OCI-LY1 (cell line): ENCODE measurements at regions not wholly inside any gene's neighbourhood (a gene's known extent, or its start where the extent isn't known, plus 50 kb on each side); places are given as distances from the start of the nearest gene placed in this dataset.

ENCODE experiments used
- CTCF ChIP-seq: fragments of 200-600 bp; sonication (generic), shearing (Covaris generic); IDR thresholded peaks from 2 replicates; pipeline ENCODE4 v1.5.1; 2017; ENCODE audit warnings: mild to moderate bottlenecking, antibody characterized with exemption, low read length, moderate library complexity, mixed read lengths
- EZH2 ChIP-seq: fragments of 200-600 bp; sonication (generic), shearing (Covaris generic); IDR thresholded peaks from 2 replicates; pipeline ENCODE4 v1.8.0; 2017; ENCODE audit warnings: borderline replicate concordance, mixed run types, mild to moderate bottlenecking, antibody characterized with exemption, low read length, moderate library complexity, mixed read lengths

- no peak for TF ChIP-seq EZH2
- no peak for TF ChIP-seq CTCF
These were observed 95.6 kb downstream of the DDX1 start for GRCh38 chr2:15687243-15687642.
